Mesenchymal stem cell (in vitro differentiated cells and primary cell): ENCODE measurements at regions not wholly inside any gene's neighbourhood (a gene's known extent, or its start where the extent isn't known, plus 50 kb on each side); places are given as distances from the start of the nearest gene placed in this dataset.
A peak's percentile ranks its signal among the peaks of the same experiment; 100 is the strongest.

Source experiments
- DNase-seq: peaks from one replicate; pipeline ENCODE4 v3.0.0-alpha.2; 2013
- H2AFZ ChIP-seq: one replicate; pipeline ENCODE4 v1.6.1; 2013; ENCODE audit warnings: low read depth, mild to moderate bottlenecking, control low read depth, inconsistent platforms, low read length, moderate library complexity
- H2AK5ac ChIP-seq: 2 replicates; pipeline ENCODE4 v1.6.1; 2013; ENCODE audit warnings: low read length, moderate library complexity, mild to moderate bottlenecking, inconsistent platforms; ENCODE audit not compliant: severe bottlenecking
- H2BK120ac ChIP-seq: one replicate; pipeline ENCODE4 v1.6.1; 2013; ENCODE audit warnings: low read depth, mild to moderate bottlenecking, inconsistent platforms, low read length, moderate library complexity
- H2BK12ac ChIP-seq, 2 experiments: one replicate each; pipeline ENCODE4 v1.6.1; 2013; ENCODE audit warnings: inconsistent platforms in 2 of 2, low read length in 2 of 2, mild to moderate bottlenecking in 2 of 2, moderate library complexity in 2 of 2, control low read depth in 1 of 2
- H2BK15ac ChIP-seq: one replicate; pipeline ENCODE4 v1.6.1; 2013; ENCODE audit warnings: mild to moderate bottlenecking, low read depth, inconsistent platforms; ENCODE audit not compliant: poor library complexity, severe bottlenecking
- H2BK5ac ChIP-seq: 2 replicates; pipeline ENCODE4 v1.6.1; 2013; ENCODE audit warnings: low read depth, mild to moderate bottlenecking, low read length, control low read depth, inconsistent platforms; ENCODE audit not compliant: poor library complexity, severe bottlenecking
- H3K14ac ChIP-seq, 2 experiments: one replicate each; pipeline ENCODE4 v1.6.1; 2013; ENCODE audit warnings: inconsistent platforms in 2 of 2, low read length in 2 of 2, control low read depth in 1 of 2, mild to moderate bottlenecking in 1 of 2, moderate library complexity in 1 of 2
- H3K18ac ChIP-seq, 2 experiments: one replicate each; pipeline ENCODE4 v1.6.1; 2013; ENCODE audit warnings: inconsistent platforms in 2 of 2, low read length in 2 of 2, control low read depth in 1 of 2, low read depth in 1 of 2, mild to moderate bottlenecking in 1 of 2
- H3K23ac ChIP-seq, 2 experiments: one replicate each; pipeline ENCODE4 v1.6.1; 2013; ENCODE audit warnings: inconsistent platforms in 2 of 2, low read length in 2 of 2, mild to moderate bottlenecking in 2 of 2, moderate library complexity in 2 of 2, control low read depth in 1 of 2
- H3K27ac ChIP-seq: 2 replicates; pipeline ENCODE4 v1.5.1; 2013; ENCODE audit warnings: mild to moderate bottlenecking, moderate library complexity, low read length, control low read depth, inconsistent platforms; ENCODE audit not compliant: poor library complexity, severe bottlenecking
- H3K27me3 ChIP-seq, 2 experiments: 2 replicates each; pipeline versions ENCODE4 v1.6.1 to v1.7.0; 2013; ENCODE audit warnings: low read length in 2 of 2, mild to moderate bottlenecking in 2 of 2, moderate library complexity in 2 of 2, control low read depth in 1 of 2, inconsistent platforms in 1 of 2; ENCODE audit not compliant: control insufficient read depth in 1 of 2, insufficient read depth in 1 of 2
- H3K36me3 ChIP-seq, 2 experiments: 2 replicates each; pipeline versions ENCODE4 v1.6.1 to v1.7.0; 2013; ENCODE audit warnings: low read length in 2 of 2, control low read depth in 1 of 2, inconsistent platforms in 1 of 2, low read depth in 1 of 2, mild to moderate bottlenecking in 1 of 2; ENCODE audit not compliant: insufficient read depth in 2 of 2, control insufficient read depth in 1 of 2
- H3K4ac ChIP-seq, 2 experiments: one replicate each; pipeline ENCODE4 v1.6.1; 2013; ENCODE audit warnings: inconsistent platforms in 2 of 2, low read length in 2 of 2, mild to moderate bottlenecking in 2 of 2, moderate library complexity in 2 of 2, control low read depth in 1 of 2, low read depth in 1 of 2
- H3K4me1 ChIP-seq: 2 replicates; pipeline ENCODE4 v1.6.1; 2013; ENCODE audit warnings: low read depth, low read length, control low read depth; ENCODE audit not compliant: control insufficient read depth, insufficient read depth
- H3K4me2 ChIP-seq: 2 replicates; pipeline ENCODE4 v1.6.1; 2013; ENCODE audit warnings: low read length, mild to moderate bottlenecking, inconsistent platforms; ENCODE audit not compliant: poor library complexity, severe bottlenecking
- H3K4me3 ChIP-seq, 2 experiments: 2 replicates each; pipeline versions ENCODE4 v1.5.1 to v1.7.0; 2013; ENCODE audit warnings: low read length in 2 of 2, mild to moderate bottlenecking in 2 of 2, control low read depth in 1 of 2, low read depth in 1 of 2; ENCODE audit not compliant: insufficient read depth in 1 of 2
- H3K79me1 ChIP-seq: replicated peaks from 2 replicates; pipeline ENCODE4 v1.6.1; 2013; ENCODE audit warnings: mild to moderate bottlenecking, control low read depth, low read length, inconsistent platforms; ENCODE audit not compliant: poor library complexity, severe bottlenecking
- H3K9ac ChIP-seq: 2 replicates; pipeline ENCODE4 v1.7.0; 2013; ENCODE audit warnings: mild to moderate bottlenecking, low read length, moderate library complexity
- H3K9me3 ChIP-seq: 2 replicates; pipeline ENCODE4 v1.7.0; 2013; ENCODE audit warnings: mild to moderate bottlenecking, low read length; ENCODE audit not compliant: control insufficient read depth
- H4K8ac ChIP-seq: one replicate; pipeline ENCODE4 v1.6.1; 2013; ENCODE audit warnings: inconsistent platforms, mild to moderate bottlenecking, low read length, moderate library complexity
- H4K91ac ChIP-seq: one replicate; pipeline ENCODE4 v1.6.1; 2013; ENCODE audit warnings: mild to moderate bottlenecking, low read length, inconsistent platforms
- WGBS: methylation state at CpG from one replicate; pipeline ENCODE4 v1.1.7; 2013; ENCODE audit warnings: mixed read lengths; 5-methylcytosine and 5-hydroxymethylcytosine counted together

GRCh38 chr13:83996415-83996814 lies 114.1 kb upstream of the SLITRK1 start:
- H3K18ac ChIP-seq, result no peak overlapping the region
- no peak overlapping the region for H2BK15ac ChIP-seq
- H2BK120ac ChIP-seq, result no peak overlapping the region
- WGBS, result 87% methylated on average over 9 of the region's 9 CpGs
- H3K4me2 ChIP-seq, result no peak overlapping the region
- no peak overlapping the region for H3K9ac ChIP-seq
- no peak overlapping the region for H2BK5ac ChIP-seq
- DNase-seq, result no peak
- H4K91ac ChIP-seq, result no peak overlapping the region
- no peaks in the 10 kb centered on the region for H3K79me1 ChIP-seq
- no peaks in the 10 kb centered on the region for H3K9me3 ChIP-seq
- H3K23ac ChIP-seq, result no peak overlapping the region
- H2BK12ac ChIP-seq, result no peak overlapping the region
- no peaks in the 10 kb centered on the region for H3K4me1 ChIP-seq
- H3K4me3 ChIP-seq, result no peak overlapping the region
- H3K4ac ChIP-seq, result no peak overlapping the region
- H3K27ac ChIP-seq, result no peak overlapping the region
- no peak overlapping the region for H4K8ac ChIP-seq
- no peak overlapping the region for H3K14ac ChIP-seq
- no peak overlapping the region for H2AK5ac ChIP-seq
- H3K27me3 ChIP-seq, result no peaks in the 10 kb centered on the region
- no peaks in the 10 kb centered on the region for H3K36me3 ChIP-seq
- no peak overlapping the region for H2AFZ ChIP-seq

GRCh38 chr13:83995930-83996329 lies 113.7 kb upstream of the SLITRK1 start:
- no peak overlapping the region for H2BK12ac ChIP-seq

GRCh38 chr13:83992566-83993358 lies 110.5 kb upstream of the SLITRK1 start:
- WGBS, result 87% methylated on average over 7 of the region's 13 CpGs
- Histone ChIP-seq H3K14ac (no peak overlapping the region), H2AFZ (no peak overlapping the region), H2BK15ac (no peak overlapping the region), H3K4me1 (no peaks in the 10 kb centered on the region), H3K4me3 (no peak overlapping the region), H2BK12ac (no peak overlapping the region), H4K91ac (no peak overlapping the region), H2AK5ac (no peak overlapping the region), H3K23ac (no peak overlapping the region), H3K27me3 (no peaks in the 10 kb centered on the region), H3K18ac (no peak overlapping the region), H2BK5ac (no peak overlapping the region), H3K4me2 (peak overlapping the region; percentile 22), H3K9me3 (no peaks in the 10 kb centered on the region), H3K36me3 (no peaks in the 10 kb centered on the region), H2BK120ac (no peak overlapping the region), H3K4ac (no peak overlapping the region), H3K9ac (no peak overlapping the region), H4K8ac (no peak overlapping the region), H3K79me1 (no peaks in the 10 kb centered on the region), H3K27ac (no peak overlapping the region)
- DNase-seq, result no peak

More at GRCh38 chr13:83995930-83996329, 113.7 kb upstream of the SLITRK1 start:
- H3K79me1 ChIP-seq, result no peaks in the 10 kb centered on the region
- no peak overlapping the region for H3K27ac ChIP-seq
- no peak overlapping the region for H3K14ac ChIP-seq
- no peak overlapping the region for H3K18ac ChIP-seq
- no peak overlapping the region for H3K4ac ChIP-seq
- no peak overlapping the region for H2AK5ac ChIP-seq
- no peak overlapping the region for H3K4me3 ChIP-seq
- H4K91ac ChIP-seq, result no peak overlapping the region
- DNase-seq, result no peak
- no peaks in the 10 kb centered on the region for H3K4me1 ChIP-seq
- no peaks in the 10 kb centered on the region for H3K36me3 ChIP-seq
- H3K27me3 ChIP-seq, result no peaks in the 10 kb centered on the region
- H2BK120ac ChIP-seq, result no peak overlapping the region
- H2BK15ac ChIP-seq, result no peak overlapping the region
- no peak overlapping the region for H4K8ac ChIP-seq
- no peak overlapping the region for H3K23ac ChIP-seq
- no peaks in the 10 kb centered on the region for H3K9me3 ChIP-seq
- no peak overlapping the region for H2AFZ ChIP-seq
- H3K9ac ChIP-seq, result no peak overlapping the region
- 94% methylated on average over 7 of the region's 7 CpGs for WGBS
- H3K4me2 ChIP-seq, result no peak overlapping the region
- H2BK5ac ChIP-seq, result no peak overlapping the region

GRCh38 chr13:83987394-83987793 lies 105.1 kb upstream of the SLITRK1 start:
- H3K4ac ChIP-seq, result no peak overlapping the region
- H3K9me3 ChIP-seq, result peaks cover 7% of the 10 kb centered on the region
- no peak overlapping the region for H3K4me3 ChIP-seq
- 86% methylated on average over 1 of the region's 1 CpG for WGBS
- H3K9ac ChIP-seq, result no peak overlapping the region
- H2AK5ac ChIP-seq, result no peak overlapping the region
- H3K27ac ChIP-seq, result no peak overlapping the region
- H3K79me1 ChIP-seq, result no peaks in the 10 kb centered on the region
- no peaks in the 10 kb centered on the region for H3K27me3 ChIP-seq
- no peak overlapping the region for H3K4me2 ChIP-seq
- H2AFZ ChIP-seq, result no peak overlapping the region
- no peak overlapping the region for H2BK120ac ChIP-seq
- H2BK5ac ChIP-seq, result no peak overlapping the region
- no peak for DNase-seq
- H3K18ac ChIP-seq, result no peak overlapping the region
- H4K91ac ChIP-seq, result no peak overlapping the region
- no peak overlapping the region for H3K23ac ChIP-seq
- no peak overlapping the region for H3K14ac ChIP-seq
- H2BK15ac ChIP-seq, result no peak overlapping the region
- H4K8ac ChIP-seq, result no peak overlapping the region
- no peaks in the 10 kb centered on the region for H3K36me3 ChIP-seq
- no peaks in the 10 kb centered on the region for H3K4me1 ChIP-seq
- no peak overlapping the region for H2BK12ac ChIP-seq
